HepG2 (cell line): ENCODE measurements at regions not wholly inside any gene's neighbourhood (a gene's known extent, or its start where the extent isn't known, plus 50 kb on each side); places are given as distances from the start of the nearest gene placed in this dataset.
A peak's percentile ranks its signal among the peaks of the same experiment; 100 is the strongest.

Experiments used
- BCL3 ChIP-seq: sonication (generic); formaldehyde crosslinking; IDR thresholded peaks from 2 replicates; pipeline ENCODE4 v1.5.1; 2020; ENCODE audit warnings: mild to moderate bottlenecking, missing genetic modification reagents, moderate library complexity
- BHLHE40 ChIP-seq: IDR thresholded peaks from 2 replicates; pipeline ENCODE4 v1.6.1; 2011; ENCODE audit warnings: low read length, improper control_type of control experiment
- CBX5 ChIP-seq: sonication (generic); formaldehyde crosslinking; IDR thresholded peaks from 2 replicates; pipeline ENCODE4 v1.4.0; 2020; ENCODE audit warnings: missing genetic modification reagents, borderline replicate concordance
- HDAC2 ChIP-seq: sonication (generic); formaldehyde crosslinking; IDR thresholded peaks from 2 replicates; pipeline ENCODE4 v1.4.0; 2020; ENCODE audit warnings: missing genetic modification reagents
- HNF4G ChIP-seq, 2 experiments: sonication (generic) in 1 of 2; formaldehyde crosslinking in 1 of 2; IDR thresholded peaks; 2 replicates each; pipeline versions ENCODE4 v1.4.0 to v1.6.1; 2011 to 2020; ENCODE audit warnings: borderline replicate concordance in 2 of 2, low read depth in 2 of 2, mild to moderate bottlenecking in 2 of 2, low read length in 1 of 2, missing genetic modification reagents in 1 of 2, moderate library complexity in 1 of 2
- ISL2 ChIP-seq: sonication (generic); formaldehyde crosslinking; IDR thresholded peaks from 2 replicates; pipeline ENCODE4 v1.5.0; 2020; ENCODE audit warnings: missing genetic modification reagents
- KAT7 ChIP-seq: IDR thresholded peaks from 2 replicates; pipeline ENCODE4 v1.6.1; 2018; ENCODE audit warnings: borderline replicate concordance, missing compliant biosample characterization
- MAX ChIP-seq: IDR thresholded peaks from 2 replicates; pipeline ENCODE4 v1.6.1; 2012; ENCODE audit warnings: inconsistent platforms
- MIER2 ChIP-seq: IDR thresholded peaks from 2 replicates; pipeline ENCODE4 v1.6.1; 2016; ENCODE audit warnings: missing biosample characterization, missing genetic modification reagents
- NCOA2 ChIP-seq: sonication (generic); formaldehyde crosslinking; IDR thresholded peaks from 2 replicates; pipeline ENCODE4 v1.8.0; 2022; ENCODE audit warnings: inconsistent platforms
- NFRKB ChIP-seq: fragments of 450-650 bp; IDR thresholded peaks from 2 replicates; pipeline ENCODE4 v1.6.1; 2017
- PPARG ChIP-seq: conservative IDR thresholded peaks from 2 replicates; pipeline ENCODE4 v1.6.1; 2016; ENCODE audit warnings: missing biosample characterization, missing genetic modification reagents
- SAFB2 ChIP-seq: sonication (generic); formaldehyde crosslinking; IDR thresholded peaks from 2 replicates; pipeline ENCODE4 v1.5.1; 2020; ENCODE audit warnings: missing genetic modification reagents, low read depth, mild to moderate bottlenecking, borderline replicate concordance
- SRSF9 ChIP-seq: fragments of 200-400 bp; formaldehyde crosslinking; IDR thresholded peaks from 2 replicates; pipeline ENCODE4 v1.6.1; 2018; ENCODE audit warnings: borderline replicate concordance, mild to moderate bottlenecking, low read depth, low read length; ENCODE audit not compliant: insufficient read depth, poor library complexity, severe bottlenecking
- ZBTB7A ChIP-seq: sonication (generic); formaldehyde crosslinking; IDR thresholded peaks from 2 replicates; pipeline ENCODE4 v1.8.0; 2022; ENCODE audit warnings: mild to moderate bottlenecking, missing genetic modification reagents
- ZNF260 ChIP-seq: sonication (generic); formaldehyde crosslinking; IDR thresholded peaks from 2 replicates; pipeline ENCODE4 v1.4.0; 2020; ENCODE audit warnings: missing genetic modification reagents, low read depth, mild to moderate bottlenecking, borderline replicate concordance
- ZNF335 ChIP-seq: sonication (generic); formaldehyde crosslinking; IDR thresholded peaks from 2 replicates; pipeline ENCODE4 v1.4.0; 2020; ENCODE audit warnings: missing genetic modification reagents
- ZNF547 ChIP-seq: sonication (generic); formaldehyde crosslinking; IDR thresholded peaks from 2 replicates; pipeline ENCODE4 v1.5.1; 2020; ENCODE audit warnings: mild to moderate bottlenecking, missing genetic modification reagents
- TF ChIP-seq, protein P1 (sequence below): sonication (generic); formaldehyde crosslinking; IDR thresholded peaks from 2 replicates; pipeline ENCODE4 v1.5.0; 2020; ENCODE audit warnings: mild to moderate bottlenecking, missing genetic modification reagents, moderate library complexity
- TF ChIP-seq, protein P2 (sequence below): sonication (generic); formaldehyde crosslinking; IDR thresholded peaks from 2 replicates; pipeline ENCODE4 v1.4.0; 2020; ENCODE audit warnings: missing genetic modification reagents, low read depth, mild to moderate bottlenecking, borderline replicate concordance
- TF ChIP-seq, protein P3 (sequence below): IDR thresholded peaks from 2 replicates; pipeline ENCODE4 v1.6.1; 2016; ENCODE audit warnings: low read depth, control low read depth
- TF ChIP-seq, protein P4 (sequence below): IDR thresholded peaks from 2 replicates; pipeline ENCODE4 v1.6.1; 2018; ENCODE audit warnings: missing genetic modification reagents, mild to moderate bottlenecking, missing compliant biosample characterization

DNA sequence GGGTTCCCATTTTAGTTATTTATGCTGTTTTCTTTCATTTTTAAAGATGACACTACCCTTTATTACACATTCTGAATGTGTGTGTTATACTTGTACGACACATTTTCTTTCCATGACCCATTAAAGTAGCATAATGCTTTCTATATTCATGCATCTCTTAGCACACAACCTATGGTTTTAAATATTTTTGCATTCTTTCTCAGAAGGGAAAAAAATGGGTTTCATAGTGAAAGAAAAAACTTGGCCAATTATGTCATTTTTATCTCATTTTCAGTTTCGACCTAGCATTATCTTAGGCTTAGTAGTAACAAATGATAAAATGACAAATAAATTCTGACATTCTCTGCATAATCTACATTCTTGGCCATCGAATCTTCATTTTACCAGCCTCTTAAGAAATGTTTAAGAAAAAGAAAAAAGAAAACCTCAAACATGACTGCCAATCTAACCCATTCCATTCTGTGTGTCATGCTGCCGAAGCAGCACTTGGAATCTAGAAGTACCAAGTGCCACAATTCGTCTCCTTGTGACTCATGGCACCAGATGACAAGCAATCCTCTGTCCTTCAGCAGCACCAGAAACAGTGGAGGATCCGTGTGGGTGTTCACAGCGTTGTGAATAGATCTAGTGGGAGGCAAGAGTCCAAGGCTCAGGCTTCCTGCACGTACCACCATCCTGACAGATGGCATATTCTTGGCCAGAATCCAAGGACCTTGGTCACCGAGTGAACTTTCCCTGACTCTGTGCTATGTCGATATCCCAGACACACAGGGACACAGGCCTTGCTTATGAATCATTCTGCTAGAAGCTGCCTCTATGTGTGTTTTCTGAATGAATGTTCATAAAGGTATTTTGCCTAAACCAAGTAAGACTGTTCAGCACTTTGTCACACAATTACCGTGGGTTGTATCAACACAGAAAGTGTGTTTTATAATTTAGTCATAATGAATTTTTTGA, 502.7 kb downstream of the NR2F1-AS1 start (continued):
- TF ChIP-seq ISL2 = peak; percentile 87
- no peak for TF ChIP-seq ZNF260
- TF ChIP-seq CBX5 (CRISPR knock-in tag) = peak; percentile 95; the same call in 1 of the 2 replicates
- no peak for TF ChIP-seq NFRKB
- no peak for TF ChIP-seq SRSF9
- TF ChIP-seq, protein P1, sequence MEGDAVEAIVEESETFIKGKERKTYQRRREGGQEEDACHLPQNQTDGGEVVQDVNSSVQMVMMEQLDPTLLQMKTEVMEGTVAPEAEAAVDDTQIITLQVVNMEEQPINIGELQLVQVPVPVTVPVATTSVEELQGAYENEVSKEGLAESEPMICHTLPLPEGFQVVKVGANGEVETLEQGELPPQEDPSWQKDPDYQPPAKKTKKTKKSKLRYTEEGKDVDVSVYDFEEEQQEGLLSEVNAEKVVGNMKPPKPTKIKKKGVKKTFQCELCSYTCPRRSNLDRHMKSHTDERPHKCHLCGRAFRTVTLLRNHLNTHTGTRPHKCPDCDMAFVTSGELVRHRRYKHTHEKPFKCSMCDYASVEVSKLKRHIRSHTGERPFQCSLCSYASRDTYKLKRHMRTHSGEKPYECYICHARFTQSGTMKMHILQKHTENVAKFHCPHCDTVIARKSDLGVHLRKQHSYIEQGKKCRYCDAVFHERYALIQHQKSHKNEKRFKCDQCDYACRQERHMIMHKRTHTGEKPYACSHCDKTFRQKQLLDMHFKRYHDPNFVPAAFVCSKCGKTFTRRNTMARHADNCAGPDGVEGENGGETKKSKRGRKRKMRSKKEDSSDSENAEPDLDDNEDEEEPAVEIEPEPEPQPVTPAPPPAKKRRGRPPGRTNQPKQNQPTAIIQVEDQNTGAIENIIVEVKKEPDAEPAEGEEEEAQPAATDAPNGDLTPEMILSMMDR (CRISPR knock-in tag) = peak; percentile 28; the same call in 1 of the 2 replicates
- TF ChIP-seq MIER2 (CRISPR knock-in tag) = peak; percentile 73
- TF ChIP-seq NCOA2 (CRISPR knock-in tag) = peak; percentile 88
- TF ChIP-seq KAT7 = 0 out of 2 replicates have a peak, but pooled peaks have one; percentile 74
- 0 out of 2 replicates have a peak, but pooled peaks have one; percentile 46 for TF ChIP-seq SAFB2
- no peak for TF ChIP-seq ZBTB7A (CRISPR knock-in tag)
- TF ChIP-seq, protein P2, sequence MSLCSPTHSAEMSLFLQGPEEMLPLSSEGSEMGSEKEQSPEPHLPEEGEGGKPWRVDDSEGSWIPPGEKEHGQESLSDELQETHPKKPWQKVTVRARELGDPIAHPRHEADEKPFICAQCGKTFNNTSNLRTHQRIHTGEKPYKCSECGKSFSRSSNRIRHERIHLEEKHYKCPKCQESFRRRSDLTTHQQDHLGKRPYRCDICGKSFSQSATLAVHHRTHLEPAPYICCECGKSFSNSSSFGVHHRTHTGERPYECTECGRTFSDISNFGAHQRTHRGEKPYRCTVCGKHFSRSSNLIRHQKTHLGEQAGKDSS (CRISPR knock-in tag) = no peak
- no peak for TF ChIP-seq ZNF547 (CRISPR knock-in tag)
- TF ChIP-seq, protein P3, sequence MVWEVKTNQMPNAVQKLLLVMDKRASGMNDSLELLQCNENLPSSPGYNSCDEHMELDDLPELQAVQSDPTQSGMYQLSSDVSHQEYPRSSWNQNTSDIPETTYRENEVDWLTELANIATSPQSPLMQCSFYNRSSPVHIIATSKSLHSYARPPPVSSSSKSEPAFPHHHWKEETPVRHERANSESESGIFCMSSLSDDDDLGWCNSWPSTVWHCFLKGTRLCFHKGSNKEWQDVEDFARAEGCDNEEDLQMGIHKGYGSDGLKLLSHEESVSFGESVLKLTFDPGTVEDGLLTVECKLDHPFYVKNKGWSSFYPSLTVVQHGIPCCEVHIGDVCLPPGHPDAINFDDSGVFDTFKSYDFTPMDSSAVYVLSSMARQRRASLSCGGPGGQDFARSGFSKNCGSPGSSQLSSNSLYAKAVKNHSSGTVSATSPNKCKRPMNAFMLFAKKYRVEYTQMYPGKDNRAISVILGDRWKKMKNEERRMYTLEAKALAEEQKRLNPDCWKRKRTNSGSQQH = peak; percentile 44; the same call in 1 of the 2 replicates
- peak; percentile 74 for TF ChIP-seq HNF4G (IDR thresholded peaks at IDR 0.05; ENCODE audit: borderline replicate concordance, low read depth, low read length)
- peak; percentile 79; the same call in 1 of the 2 replicates for TF ChIP-seq HNF4G (CRISPR knock-in tag; IDR thresholded peaks at IDR 0.05; ENCODE audit: borderline replicate concordance, low read depth)
- peak; percentile 67 for TF ChIP-seq MAX
- TF ChIP-seq ZNF335 = peak; percentile 81
- TF ChIP-seq BHLHE40 = peak; percentile 49; the same call in 1 of the 2 replicates
- peak; percentile 86 for TF ChIP-seq PPARG (CRISPR knock-in tag)
- TF ChIP-seq, protein P4, sequence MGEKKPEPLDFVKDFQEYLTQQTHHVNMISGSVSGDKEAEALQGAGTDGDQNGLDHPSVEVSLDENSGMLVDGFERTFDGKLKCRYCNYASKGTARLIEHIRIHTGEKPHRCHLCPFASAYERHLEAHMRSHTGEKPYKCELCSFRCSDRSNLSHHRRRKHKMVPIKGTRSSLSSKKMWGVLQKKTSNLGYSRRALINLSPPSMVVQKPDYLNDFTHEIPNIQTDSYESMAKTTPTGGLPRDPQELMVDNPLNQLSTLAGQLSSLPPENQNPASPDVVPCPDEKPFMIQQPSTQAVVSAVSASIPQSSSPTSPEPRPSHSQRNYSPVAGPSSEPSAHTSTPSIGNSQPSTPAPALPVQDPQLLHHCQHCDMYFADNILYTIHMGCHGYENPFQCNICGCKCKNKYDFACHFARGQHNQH (CRISPR knock-in tag) = peak; percentile 98
- TF ChIP-seq HDAC2 (CRISPR knock-in tag) = peak; percentile 95
- TF ChIP-seq BCL3 (CRISPR knock-in tag) = no peak
